ENCODE measurements at regions not wholly inside any gene's neighbourhood (a gene's known extent, or its start where the extent isn't known, plus 50 kb on each side); places are given as distances from the start of the nearest gene placed in this dataset.
A peak's percentile ranks its signal among the peaks of the same experiment; 100 is the strongest.

DNA sequence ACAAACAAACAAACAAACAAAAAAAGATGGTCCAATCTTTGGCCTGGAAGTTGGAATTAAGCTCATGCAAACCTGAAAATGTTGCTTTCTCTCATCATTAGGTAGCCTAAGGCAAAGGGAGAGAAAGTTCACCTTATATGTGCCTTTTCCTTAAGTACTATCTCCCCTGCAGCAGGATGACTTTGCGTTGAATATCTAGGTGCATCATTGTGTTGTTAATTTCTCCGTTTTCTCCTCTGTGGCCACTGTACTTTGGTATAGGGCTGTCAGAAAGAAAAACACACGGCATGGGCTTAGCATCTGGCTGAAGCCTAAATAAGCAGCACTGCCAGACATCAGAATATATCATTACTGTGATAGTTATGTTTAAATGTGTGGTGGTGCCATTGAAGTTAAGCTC, 345.5 kb downstream of the BCAT1 start:
- no peak for DNase-seq (ENCODE audit: low spot score)

DNA sequence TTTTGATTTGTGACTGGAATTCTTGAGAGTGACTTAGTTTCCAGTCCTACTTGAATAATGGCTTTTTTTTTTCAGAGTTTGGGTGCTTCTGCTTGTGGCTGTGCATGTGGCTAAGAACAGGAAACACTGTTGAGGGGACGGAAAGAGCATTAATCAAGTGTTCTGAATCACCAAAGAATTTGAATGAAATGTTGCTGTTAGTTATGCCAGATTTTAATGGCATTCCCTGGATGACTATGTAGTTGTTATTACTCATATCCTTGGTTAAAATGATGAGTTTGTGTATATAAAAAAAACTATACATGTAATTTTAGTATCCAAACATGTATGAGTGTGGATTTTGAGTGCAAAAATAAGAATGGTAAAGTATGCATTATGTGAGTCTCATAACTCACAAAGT, 347.9 kb downstream of the BCAT1 start:
- DNase-seq (ENCODE audit: low spot score), result no peak

DNA sequence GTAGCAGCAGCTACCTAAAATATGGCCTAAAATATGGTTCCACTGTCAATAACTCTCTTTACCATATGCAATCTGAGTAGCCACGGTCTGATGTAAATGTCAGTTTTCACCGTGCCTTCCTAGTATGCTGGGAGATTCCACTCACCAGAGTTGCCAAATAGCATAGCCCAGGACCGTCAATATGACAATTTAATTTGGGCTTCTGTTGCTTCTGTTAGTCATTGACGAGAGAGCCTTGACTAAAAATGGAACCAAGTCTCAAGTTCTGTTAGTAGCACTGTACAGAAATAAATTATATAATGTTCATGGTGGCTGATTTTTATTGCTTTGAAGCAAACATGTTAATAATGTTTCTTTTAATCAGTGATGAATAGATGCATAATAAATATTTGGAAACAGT, 348.4 kb downstream of the BCAT1 start:
- no peak for DNase-seq (ENCODE audit: low spot score)

DNA sequence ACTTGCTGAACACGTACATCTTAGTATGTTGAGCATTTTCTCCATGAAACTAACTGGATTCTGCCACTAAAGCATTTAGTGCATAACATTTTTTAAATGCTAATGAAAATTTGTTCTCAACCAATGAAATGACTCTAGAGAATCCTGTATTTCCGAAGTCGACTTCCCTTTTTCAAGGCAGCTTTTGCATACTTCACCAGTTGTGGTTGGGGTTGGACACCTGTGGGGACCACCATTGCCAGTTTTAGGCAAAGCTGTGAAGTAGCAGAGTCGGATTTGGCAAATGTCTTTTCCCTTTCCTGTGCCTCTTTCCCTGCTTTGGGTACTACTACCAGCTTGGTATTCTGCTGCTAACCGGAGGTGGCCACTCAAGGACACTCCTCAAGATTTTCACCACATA, 349.2 kb downstream of the BCAT1 start:
- no peak for DNase-seq (ENCODE audit: low spot score)

DNA sequence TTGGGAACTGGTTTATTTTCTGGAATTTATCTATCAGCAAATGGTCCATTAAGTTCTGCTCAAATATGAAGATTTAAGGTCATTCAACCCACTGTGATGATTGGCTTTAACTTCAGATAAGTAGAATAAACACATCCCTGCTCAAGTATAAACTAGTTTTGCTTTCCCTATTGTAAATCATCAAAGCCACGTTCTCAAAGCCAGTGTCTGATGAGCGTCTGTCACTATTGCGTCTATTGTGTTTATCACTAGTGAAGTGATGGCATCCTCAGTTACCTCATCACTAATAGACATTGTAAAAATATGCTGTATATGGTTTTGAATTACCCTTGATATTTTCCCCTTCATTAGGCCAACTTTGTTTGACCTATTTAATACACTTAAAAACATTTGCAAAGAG, 351.3 kb downstream of the BCAT1 start:
- DNase-seq (ENCODE audit: low spot score), result no peak

DNA sequence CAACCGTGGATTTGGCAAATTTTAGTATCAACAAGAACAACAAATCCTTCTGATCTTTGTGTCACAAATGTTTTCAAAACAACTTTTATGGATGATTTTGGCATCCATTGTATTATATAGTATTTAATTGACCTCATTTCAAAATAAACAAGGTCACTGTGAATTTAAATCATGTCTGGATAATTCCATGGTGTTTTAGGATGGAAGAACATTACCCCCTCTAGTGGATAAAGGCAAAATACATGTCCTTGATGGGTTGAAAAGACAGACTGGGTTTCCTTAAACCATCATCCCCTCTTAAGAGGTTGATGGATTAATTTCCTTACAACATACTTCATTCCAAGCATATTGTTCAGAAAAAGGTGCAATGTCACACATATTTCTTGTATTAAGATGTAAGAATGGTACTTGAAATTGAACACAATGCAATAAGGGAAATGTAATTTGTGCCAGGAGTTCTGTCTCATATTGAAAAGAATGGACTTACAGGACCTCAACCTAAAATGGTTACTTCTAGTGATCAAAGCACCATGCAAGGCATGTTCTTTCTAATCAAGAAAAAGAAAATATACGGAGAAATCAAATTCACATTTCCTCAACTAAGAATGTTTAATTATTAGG, 352.0 kb downstream of the BCAT1 start:
- peak; percentile 4 for DNase-seq (ENCODE audit: low spot score)

DNA sequence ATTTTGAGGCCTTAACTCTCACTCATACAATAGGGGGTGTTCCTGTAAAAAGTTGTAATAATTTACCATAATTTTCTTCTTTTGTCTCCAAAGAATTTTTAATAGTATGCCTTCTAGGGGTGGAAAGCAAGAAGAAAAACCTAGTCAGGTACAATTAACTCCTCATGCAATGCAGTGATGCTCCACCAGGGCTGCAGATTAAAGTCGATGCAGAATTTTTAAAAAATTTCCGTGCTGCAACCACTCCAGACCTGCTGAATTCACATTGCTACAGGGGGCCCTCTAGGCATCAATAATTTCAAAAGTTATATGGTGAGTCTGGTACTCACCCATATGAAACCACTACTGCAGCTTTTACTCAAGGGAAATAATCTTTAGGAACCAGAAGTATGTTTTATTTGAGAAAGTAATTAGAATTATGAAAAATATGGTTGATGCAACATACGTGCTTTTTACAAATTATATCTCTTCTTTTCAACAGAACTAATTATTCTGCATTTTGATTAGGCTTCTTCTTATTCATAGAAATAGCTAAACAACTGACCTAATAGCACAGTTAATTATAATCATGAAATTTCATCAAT, 353.2 kb downstream of the BCAT1 start:
- DNase-seq (ENCODE audit: low spot score), result no peak

DNA sequence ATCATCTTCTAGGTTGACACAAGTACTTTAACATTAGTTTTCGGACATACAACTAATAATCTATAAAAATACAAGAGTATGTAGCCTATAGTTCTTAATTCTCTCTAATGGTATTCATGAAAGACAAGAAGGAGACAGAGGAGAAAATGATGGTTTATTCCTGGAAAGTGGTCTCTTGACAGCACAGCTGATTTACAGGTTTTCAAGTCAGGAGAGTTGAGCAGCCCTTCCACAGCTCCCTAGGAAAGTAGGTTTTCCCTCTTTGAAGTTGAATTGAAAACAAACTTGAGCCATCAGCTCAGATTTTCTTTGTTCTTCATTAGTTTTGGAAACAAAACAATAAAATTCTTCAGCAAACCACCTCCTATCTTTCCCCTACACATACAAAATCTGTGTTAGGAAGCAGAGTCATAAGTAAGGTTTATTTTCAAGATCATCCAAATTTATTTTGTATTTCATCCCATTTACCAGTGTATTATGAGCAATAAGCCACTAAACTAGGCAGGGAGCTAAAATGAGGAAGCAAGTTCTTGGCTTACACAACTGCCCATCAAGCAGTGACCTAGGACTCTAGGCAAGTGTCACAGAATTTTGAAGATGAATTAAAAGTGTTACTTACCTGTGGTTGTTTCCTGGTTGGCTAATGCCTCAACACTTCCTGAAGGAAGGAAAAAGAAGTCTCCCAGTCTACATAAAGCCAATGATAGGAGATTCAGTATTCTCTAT, 357.0 kb downstream of the BCAT1 start:
- no peak for DNase-seq (ENCODE audit: low spot score)

DNA sequence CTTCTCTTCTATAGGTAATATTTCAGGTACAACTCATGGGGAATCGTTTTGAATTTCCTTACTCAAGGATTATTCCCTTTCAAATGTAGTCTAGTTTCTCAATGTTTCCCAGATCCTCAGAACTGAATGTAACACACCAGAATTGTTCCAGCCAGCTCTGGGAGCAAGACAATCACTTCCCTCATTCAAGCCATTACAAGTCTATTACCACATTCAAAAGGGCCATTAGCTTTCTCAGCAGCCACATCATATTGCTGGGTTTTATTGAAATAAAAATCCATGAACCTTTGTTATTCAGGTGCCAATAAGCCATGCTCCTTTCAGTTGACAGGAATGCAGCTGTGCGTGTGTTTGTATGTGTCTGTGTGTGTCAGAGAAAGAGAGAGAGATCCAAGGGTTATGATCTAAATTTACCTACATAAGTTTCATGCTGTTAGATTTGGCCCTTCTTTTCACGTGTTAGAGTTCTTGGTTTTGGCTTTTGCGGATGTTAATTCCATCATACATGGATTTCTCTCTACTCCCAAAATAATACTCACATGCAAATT, 357.7 kb downstream of the BCAT1 start:
- no peak for DNase-seq (ENCODE audit: low spot score)

DNA sequence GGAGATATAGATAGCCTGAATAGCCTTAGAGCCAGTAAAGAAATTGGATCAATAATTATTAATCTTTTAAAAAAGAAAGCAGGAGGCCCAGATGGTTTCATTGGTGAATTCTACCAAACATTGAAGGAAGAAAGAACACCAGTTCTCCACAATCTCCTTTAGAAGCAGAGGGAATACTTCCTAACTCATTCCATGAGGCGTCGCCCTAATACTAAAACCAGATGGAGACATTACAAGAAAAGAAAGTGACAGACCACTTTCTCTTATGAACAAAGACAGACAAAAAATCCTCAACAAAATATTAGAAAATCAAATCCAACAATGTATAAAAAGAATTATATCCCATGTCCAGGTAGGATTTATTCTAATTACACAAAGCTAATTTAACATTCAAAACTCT, 362.6 kb downstream of the BCAT1 start:
- DNase-seq (ENCODE audit: low spot score), result no peak

DNA sequence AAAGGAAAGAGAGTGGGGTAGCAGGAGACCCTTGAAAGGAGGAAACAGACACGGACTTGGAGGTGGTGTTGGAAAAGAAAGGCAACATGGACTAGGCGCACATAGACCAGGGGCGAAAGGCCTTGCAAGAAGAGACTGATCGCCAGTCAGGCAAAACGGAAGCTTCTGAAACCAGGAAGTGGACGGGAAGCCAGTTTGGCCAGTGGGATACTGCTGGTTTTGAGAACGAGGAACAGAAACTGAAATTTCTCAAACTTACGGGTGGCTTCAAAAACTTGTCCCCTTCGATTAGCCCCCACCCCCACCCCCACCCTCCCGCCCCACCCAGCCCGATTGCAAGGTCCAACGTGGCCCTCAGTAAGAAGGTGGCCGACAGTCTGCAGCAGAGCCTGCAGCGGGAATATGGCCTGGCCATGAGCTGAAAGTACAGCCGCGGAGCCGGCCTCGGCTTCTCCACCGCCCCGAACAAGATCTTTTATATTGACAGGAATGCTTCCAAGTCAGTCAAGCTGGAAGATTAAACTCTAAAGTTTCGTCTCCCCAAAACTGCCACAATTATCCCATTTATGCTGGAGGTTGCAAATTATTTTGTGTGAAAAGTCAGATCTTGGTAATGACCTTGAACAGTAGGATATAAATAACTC, 364.7 kb downstream of the BCAT1 start:
- DNase-seq (ENCODE audit: low spot score), result no peak

DNA sequence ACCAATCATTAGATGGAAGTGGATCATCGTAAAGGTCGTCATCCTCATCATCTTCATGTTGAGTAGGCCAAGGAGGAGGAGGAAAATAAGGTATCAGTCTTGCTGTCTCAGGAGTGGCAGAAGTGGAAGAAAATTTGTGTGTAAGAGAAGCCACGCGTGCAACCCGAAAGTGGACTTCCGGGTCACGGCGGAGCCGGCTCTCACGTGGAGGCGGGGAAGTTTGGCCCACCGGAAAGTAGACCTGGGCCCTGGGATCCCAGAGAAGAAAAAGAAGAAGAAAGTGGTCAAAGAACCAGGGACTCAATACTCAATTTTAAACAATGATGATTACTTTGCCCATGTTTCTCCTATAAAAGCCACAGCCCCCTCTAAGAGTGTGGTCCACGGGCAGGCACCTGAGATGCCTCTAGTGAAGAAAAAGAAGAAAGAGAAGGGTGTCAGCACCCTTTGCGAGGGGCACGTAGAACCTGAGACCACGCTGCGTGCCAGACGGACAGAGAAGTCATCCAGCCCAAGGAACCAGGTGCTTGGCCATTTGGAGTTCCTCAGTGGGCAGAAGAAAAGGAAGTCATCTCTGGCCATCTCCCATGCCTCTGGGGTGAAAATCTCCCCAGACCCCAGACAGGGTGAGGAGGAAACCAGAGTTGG, 365.8 kb downstream of the BCAT1 start:
- DNase-seq (ENCODE audit: low spot score), result no peak

DNA sequence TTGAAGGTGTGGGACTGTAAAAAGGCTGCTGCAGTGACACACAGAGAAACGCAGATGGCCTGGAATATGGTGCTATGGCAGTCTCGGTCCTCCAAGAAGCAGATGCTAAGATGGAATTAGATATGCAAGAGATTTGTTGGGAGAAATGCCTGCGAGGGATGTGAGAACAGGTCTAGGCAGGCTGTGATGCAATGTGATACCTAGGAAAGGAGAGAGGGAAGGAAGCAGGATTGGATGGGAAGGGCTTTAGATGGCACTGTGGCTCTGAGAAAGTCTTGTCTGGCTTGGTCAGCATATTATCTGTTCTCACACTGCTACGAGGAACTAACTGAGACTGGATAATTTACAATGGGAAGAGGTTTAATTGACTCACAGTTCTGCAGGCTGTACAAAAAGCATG, 374.4 kb downstream of the BCAT1 start:
- no peak for DNase-seq (ENCODE audit: low spot score)

DNA sequence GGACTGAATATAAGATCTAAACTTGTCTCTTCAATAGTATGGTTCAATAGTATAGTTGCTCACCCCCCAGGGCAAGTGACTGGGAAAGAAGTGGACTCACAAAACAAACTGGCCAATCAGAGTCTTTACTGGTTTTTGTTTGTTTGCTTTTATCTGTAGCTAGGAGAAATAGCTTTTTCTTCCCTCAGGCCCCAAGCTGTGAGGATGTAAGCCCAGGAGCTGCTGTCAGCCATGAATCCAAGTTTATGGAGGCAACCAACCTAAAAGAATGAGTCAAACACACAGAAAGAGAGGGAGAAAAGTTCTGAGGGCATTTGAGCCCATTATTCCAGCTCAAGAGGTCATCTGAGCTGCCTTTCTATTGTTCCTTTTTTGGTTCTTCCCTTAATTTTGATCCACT, 375.3 kb downstream of the BCAT1 start:
- no peak for DNase-seq (ENCODE audit: low spot score)

DNA sequence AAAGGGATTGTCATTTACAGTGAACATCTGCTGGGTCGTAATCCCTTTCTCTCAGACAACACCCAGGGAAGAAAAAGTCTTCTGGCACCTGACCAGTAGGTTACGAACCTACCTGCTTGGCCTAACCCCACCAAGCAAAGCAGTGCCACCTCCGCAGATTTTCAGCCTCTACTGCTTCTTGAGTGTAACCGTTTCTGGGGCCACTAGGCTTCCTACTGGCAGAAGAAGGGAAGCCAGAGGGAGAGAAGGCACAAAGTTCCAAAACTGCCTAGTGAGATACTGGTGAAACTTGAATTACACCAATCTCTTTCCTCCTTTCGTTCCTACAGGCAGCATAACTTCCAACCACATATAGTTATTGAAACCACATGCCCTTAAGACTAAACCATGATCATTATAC, 383.6 kb downstream of the BCAT1 start:
- DNase-seq (ENCODE audit: low spot score), result no peak

DNA sequence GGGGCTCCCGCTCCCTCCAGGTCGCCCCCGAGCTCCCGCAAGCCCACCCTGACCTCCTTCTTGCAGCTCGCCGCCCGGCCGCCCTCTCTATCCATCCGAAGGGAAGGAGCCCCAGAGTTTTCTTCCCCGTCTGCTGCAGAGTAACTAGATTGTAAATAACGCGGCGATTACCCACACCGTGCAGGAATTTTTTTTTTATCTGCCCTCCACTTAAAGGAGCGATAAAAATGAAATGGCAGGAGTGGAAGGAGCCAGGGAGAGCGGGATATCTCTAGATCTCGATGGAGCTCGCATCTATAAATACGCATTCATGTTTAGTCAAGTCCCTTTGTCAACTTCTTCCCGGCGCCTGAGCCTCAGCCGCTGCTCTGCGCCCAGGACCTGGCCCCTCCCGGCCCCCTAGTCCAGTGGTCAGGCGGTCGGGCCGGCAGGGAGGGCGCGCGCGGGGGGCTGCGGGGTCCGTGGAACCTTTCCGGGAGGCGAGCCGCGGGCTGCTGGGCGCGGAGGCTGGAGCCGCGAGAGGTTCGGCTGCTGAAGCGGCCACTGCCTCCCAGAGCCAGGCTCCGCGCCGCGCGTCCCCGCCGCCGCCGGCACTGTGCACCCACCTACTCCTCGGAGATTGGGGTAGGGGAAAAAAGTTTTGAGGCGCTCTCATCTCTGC, 386.0 kb downstream of the BCAT1 start:
- peak; percentile 23 for DNase-seq (ENCODE audit: low spot score)

DNA sequence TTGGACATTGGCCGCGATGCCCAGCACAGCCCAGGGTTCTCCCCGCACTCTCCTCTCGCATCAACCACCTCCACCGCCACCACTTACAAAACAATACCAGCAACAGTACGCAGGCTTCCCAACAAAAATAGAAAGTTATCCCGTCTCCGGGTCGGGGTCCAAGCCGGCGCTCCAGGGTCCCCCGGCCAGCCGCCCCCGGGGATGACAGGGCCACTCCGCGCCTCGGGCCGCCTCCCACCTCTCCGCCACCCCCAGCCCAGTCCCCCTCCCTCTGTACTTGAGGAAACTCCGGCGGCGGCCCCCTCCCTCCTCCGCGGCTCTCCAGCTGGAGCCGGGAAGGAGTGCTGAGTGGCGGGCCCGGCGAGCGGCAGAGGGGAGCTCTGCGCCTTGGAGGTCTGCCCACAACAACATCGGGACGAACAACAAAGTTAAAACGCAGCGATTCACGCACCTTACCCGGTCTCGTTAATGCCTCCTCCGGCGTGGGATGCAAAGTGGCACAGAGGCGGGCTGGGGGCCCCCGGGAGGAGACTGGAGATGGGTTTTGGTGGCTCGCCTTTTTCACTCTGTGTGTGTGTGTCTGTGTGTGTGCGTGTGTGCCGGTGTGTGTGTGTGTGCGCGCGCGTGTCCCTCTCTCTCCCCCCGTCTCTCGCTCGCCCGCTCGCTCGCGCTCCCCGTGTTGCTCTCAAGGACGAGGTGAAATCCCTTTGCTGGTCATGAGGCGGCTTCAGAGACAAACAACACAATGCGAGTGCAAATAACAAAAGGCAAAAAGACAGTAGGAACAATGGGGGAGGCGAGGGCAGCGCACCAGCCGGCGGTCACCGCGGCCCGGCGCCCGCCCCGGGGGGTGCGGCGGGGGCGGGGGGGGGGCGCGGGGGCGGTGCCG, 386.8 kb downstream of the BCAT1 start:
- peak; percentile 58 for DNase-seq (ENCODE audit: low spot score)

DNA sequence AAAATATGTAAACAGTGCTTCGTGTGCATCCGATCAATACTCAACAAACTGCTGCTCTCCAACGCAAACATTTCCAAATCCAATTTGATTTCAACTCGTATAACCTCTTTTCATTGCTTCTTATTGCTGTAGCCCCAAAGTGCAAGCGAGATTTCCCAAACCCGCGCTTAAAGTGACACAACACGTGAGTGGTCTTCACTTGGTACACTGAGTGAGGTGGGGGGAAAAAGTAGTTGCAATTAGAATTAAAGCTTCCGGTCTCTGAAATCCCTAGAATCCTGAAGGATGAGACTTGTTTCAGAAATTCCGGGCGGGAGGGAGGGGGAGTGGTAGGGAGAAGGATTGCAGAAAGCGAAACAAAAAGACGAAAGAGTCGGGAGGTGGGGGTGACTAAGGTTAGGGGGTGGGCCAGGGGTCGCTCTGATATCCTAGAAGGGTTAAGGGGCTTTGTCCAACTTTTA, 387.5 kb downstream of the BCAT1 start:
- DNase-seq (ENCODE audit: low spot score), result no peak

DNA sequence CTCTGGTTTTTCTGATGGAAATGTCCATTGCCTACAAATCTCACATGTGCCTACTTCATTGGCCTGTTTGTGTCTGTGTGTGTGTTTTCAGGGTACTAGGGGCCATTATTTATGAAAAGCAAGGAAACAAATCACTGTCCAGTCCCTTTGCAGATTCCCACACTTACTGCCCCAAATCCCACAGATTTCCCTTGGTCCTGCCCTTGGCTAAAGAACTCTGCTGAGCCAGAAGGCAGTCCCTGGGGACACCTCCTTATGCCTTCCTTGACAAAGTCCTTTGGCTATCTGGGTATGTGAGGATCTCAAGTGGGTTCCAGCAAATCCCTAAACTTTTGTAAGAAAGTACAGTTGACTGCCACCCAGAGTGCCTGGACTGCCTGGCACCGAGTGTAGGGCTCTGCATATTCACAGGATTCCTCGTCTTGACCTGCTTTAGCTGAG, 388.1 kb downstream of the BCAT1 start:
- DNase-seq (ENCODE audit: low spot score), result no peak

DNA sequence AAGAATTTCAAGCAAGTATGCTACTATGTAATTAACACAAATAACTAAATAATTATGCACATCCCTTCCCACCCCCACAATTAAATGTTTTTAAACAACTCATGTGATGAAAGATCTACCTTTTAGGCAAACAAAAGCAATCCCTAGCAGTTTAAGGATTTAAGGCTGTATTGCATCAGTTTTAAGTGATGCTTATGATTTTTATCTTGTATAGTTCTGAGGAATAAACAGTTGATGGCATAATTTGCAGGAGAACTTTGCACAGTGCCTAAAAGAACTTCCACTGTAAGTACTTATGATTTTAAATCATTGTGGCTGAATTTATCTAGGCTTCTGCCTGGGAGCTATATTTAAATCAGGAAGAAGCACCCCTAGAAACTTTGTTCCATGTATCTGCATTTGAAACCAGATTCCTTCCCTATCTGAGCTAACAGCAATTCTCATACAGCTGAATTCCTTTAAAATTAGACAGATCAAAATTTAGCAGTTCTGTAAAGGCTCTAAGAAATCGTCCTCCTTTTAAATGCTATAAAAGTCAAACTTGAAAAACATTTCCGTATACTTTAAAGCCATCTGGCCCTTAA, 388.6 kb downstream of the BCAT1 start:
- no peak for DNase-seq (ENCODE audit: low spot score)

All from putamen (tissue), 1 donor.